KMS-11 (cell line): ENCODE measurements at regions not wholly inside any gene's neighbourhood (a gene's known extent, or its start where the extent isn't known, plus 50 kb on each side); places are given as distances from the start of the nearest gene placed in this dataset.
"Not testable (repeated sequence)": the region's sequence is repeated elsewhere in the genome, so short reads cannot be mapped to it uniquely, and the experiment has no call there.

Experiments
- H2AFZ ChIP-seq: fragments of 200-600 bp; sonication (generic); 2 replicates; pipeline ENCODE4 v1.6.1; 2016; ENCODE audit warnings: antibody characterized with exemption, mixed run types, low read depth
- H3K27ac ChIP-seq: fragments of 200-600 bp; sonication (generic); 2 replicates; pipeline ENCODE4 v1.6.1; 2016; ENCODE audit warnings: mild to moderate bottlenecking, mixed run types
- H3K27me3 ChIP-seq: fragments of 200-600 bp; sonication (generic); 2 replicates; pipeline ENCODE4 v1.6.1; 2017; ENCODE audit warnings: mild to moderate bottlenecking, low read depth, mixed run types, moderate library complexity; ENCODE audit not compliant: insufficient read depth
- H3K36me3 ChIP-seq: fragments of 200-600 bp; sonication (generic); 2 replicates; pipeline ENCODE4 v1.6.1; 2017; ENCODE audit warnings: mild to moderate bottlenecking, mixed run types; ENCODE audit not compliant: insufficient read depth
- H3K4me1 ChIP-seq: fragments of 200-600 bp; sonication (generic); 2 replicates; pipeline ENCODE4 v1.6.1; 2016; ENCODE audit warnings: mild to moderate bottlenecking, low read depth, mixed run types; ENCODE audit not compliant: poor library complexity, severe bottlenecking
- H3K4me2 ChIP-seq: fragments of 200-600 bp; sonication (generic); 2 replicates; pipeline ENCODE4 v1.7.0; 2016; ENCODE audit warnings: mild to moderate bottlenecking, mixed run types
- H3K4me3 ChIP-seq: fragments of 200-600 bp; sonication (generic); IDR thresholded peaks from 2 replicates; pipeline ENCODE4 v1.6.1; 2017; ENCODE audit warnings: low read depth, low read length, mixed read lengths; ENCODE audit not compliant: insufficient read depth
- H3K79me2 ChIP-seq: fragments of 200-600 bp; sonication (generic); 2 replicates; pipeline ENCODE4 v1.6.1; 2016; ENCODE audit warnings: low read depth, mixed run types; ENCODE audit not compliant: insufficient read depth
- H3K9ac ChIP-seq: fragments of 200-600 bp; sonication (generic); 2 replicates; pipeline ENCODE4 v1.6.1; 2016; ENCODE audit warnings: mild to moderate bottlenecking, mixed run types
- H4K20me1 ChIP-seq: fragments of 200-600 bp; sonication (generic); 2 replicates; pipeline ENCODE4 v1.6.1; 2016; ENCODE audit warnings: mild to moderate bottlenecking, mixed run types; ENCODE audit not compliant: insufficient read depth
- TF ChIP-seq, protein P1 (sequence below): fragments of 200-600 bp; sonication (generic); conservative IDR thresholded peaks from 2 replicates; pipeline ENCODE4 v1.6.1; 2017; ENCODE audit warnings: low read depth, mild to moderate bottlenecking, antibody characterized with exemption, low read length, moderate library complexity, mixed read lengths

- Histone ChIP-seq H3K27ac (no peak overlapping the region), H3K79me2 (no peaks in the 10 kb centered on the region), H3K4me3 (no peak overlapping the region), H3K4me1 (no peaks in the 10 kb centered on the region), H4K20me1 (no peaks in the 10 kb centered on the region), H3K36me3 (no peaks in the 10 kb centered on the region), H3K27me3 (no peaks in the 10 kb centered on the region), H3K4me2 (no peak overlapping the region), H2AFZ (no peak overlapping the region), H3K9ac (no peak overlapping the region)
- TF ChIP-seq, protein P1, sequence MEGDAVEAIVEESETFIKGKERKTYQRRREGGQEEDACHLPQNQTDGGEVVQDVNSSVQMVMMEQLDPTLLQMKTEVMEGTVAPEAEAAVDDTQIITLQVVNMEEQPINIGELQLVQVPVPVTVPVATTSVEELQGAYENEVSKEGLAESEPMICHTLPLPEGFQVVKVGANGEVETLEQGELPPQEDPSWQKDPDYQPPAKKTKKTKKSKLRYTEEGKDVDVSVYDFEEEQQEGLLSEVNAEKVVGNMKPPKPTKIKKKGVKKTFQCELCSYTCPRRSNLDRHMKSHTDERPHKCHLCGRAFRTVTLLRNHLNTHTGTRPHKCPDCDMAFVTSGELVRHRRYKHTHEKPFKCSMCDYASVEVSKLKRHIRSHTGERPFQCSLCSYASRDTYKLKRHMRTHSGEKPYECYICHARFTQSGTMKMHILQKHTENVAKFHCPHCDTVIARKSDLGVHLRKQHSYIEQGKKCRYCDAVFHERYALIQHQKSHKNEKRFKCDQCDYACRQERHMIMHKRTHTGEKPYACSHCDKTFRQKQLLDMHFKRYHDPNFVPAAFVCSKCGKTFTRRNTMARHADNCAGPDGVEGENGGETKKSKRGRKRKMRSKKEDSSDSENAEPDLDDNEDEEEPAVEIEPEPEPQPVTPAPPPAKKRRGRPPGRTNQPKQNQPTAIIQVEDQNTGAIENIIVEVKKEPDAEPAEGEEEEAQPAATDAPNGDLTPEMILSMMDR = no peak
Observed at GRCh38 chr16:73400951-73401350, 353.0 kb upstream of the ZFHX3 start.

DNA sequence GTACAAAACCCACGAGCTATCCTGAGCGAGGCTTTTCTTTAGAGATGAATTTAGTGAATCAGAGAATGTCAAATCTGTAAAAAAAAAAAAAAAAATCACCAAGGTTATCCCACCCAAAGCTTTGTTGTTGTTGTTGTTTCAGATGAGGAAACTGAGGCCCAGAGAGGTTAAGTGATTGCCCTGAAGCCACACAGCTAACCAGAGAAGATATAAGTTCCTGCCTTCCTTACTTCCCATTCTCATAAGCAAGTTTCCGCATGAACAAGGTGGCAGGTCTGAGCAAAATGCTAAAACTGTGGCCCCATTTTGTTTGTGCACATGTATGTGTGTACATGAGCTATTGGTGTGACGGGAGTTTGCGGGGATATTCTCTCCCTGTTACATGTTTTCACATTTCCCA is 352.1 kb upstream of the ZFHX3 start:
- H3K4me2 ChIP-seq = no peak overlapping the region
- H2AFZ ChIP-seq = no peak overlapping the region
- no peak overlapping the region for H3K9ac ChIP-seq
- TF ChIP-seq, protein P1 = no peak
- H3K27me3 ChIP-seq = no peaks in the 10 kb centered on the region
- H3K4me3 ChIP-seq = no peak overlapping the region
- H3K4me1 ChIP-seq = no peaks in the 10 kb centered on the region
- H3K79me2 ChIP-seq = no peaks in the 10 kb centered on the region
- no peaks in the 10 kb centered on the region for H4K20me1 ChIP-seq
- H3K27ac ChIP-seq = no peak overlapping the region
- H3K36me3 ChIP-seq = no peaks in the 10 kb centered on the region

DNA sequence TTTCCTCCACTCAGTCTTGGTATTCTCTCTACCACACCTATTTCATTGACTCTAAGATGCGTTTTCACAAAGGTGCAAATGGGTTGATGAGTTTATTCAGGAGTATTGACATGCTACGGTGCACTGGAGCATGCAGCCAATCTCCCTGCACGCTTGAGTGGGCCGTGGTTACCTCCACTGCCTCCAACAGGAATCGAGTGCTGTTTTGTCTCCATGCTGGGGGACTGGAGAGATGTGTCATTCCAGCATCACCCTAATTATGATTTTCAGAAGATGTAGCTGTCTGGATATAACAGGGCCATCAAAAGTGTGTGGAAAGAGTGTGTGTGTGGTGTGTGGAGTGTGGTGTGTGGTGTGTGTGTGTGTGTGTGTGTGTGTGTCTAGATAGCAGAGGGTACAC is 351.6 kb upstream of the ZFHX3 start:
- Histone ChIP-seq H2AFZ (no peak overlapping the region), H3K9ac (no peak overlapping the region), H4K20me1 (no peaks in the 10 kb centered on the region), H3K27me3 (no peaks in the 10 kb centered on the region), H3K79me2 (no peaks in the 10 kb centered on the region), H3K4me2 (no peak overlapping the region), H3K4me1 (no peaks in the 10 kb centered on the region), H3K36me3 (no peaks in the 10 kb centered on the region), H3K27ac (no peak overlapping the region), H3K4me3 (no peak overlapping the region)
- TF ChIP-seq, protein P1 = no peak

GRCh38 chr16:73398604-73399003 is 350.7 kb upstream of the ZFHX3 start:
- H3K27ac ChIP-seq, H3K36me3 ChIP-seq: not testable (repeated sequence)

GRCh38 chr16:73396556-73396955 is 348.6 kb upstream of the ZFHX3 start:
- H2AFZ ChIP-seq = no peak overlapping the region
- H3K27ac ChIP-seq = no peak overlapping the region
- no peaks in the 10 kb centered on the region for H3K27me3 ChIP-seq
- H3K4me1 ChIP-seq = no peaks in the 10 kb centered on the region
- no peaks in the 10 kb centered on the region for H3K79me2 ChIP-seq
- no peaks in the 10 kb centered on the region for H4K20me1 ChIP-seq
- no peaks in the 10 kb centered on the region for H3K36me3 ChIP-seq
- H3K4me2 ChIP-seq = no peak overlapping the region
- H3K9ac ChIP-seq = no peak overlapping the region
- TF ChIP-seq, protein P1 = no peak
- no peak overlapping the region for H3K4me3 ChIP-seq

More at GRCh38 chr16:73398604-73399003, 350.7 kb upstream of the ZFHX3 start:
- not testable (repeated sequence) for H2AFZ ChIP-seq, H3K4me3 ChIP-seq, H3K27me3 ChIP-seq, H4K20me1 ChIP-seq, H3K4me2 ChIP-seq, H3K4me1 ChIP-seq, H3K9ac ChIP-seq, H3K79me2 ChIP-seq
